Naive thymus-derived CD4-positive, alpha-beta T cell (primary cell): ENCODE measurements at regions not wholly inside any gene's neighbourhood (a gene's known extent, or its start where the extent isn't known, plus 50 kb on each side); places are given as distances from the start of the nearest gene placed in this dataset.

ENCODE experiments used
- ATAC-seq: fragments of 150-1000 bp; cut with Tn5 transposase; 2 replicates; pipeline ENCODE4 v1.10.0; 2021; ENCODE audit warnings: mild to moderate bottlenecking, moderate library complexity
- CTCF ChIA-PET: fragments of 350-600 bp; sonication (Branson Sonifier 250); formaldehyde crosslinking; loops from one replicate; lab custom pipeline; 2021; ENCODE audit warnings: antibody characterized with exemption; lab: Charles Lee
- POLR2A ChIA-PET: fragments of 350-600 bp; sonication (Branson Sonifier 250); formaldehyde crosslinking; loops from one replicate; lab custom pipeline; 2021; ENCODE audit warnings: antibody characterized with exemption, inconsistent platforms; lab: Charles Lee
- DNase-seq, 9 donors: peaks; one replicate each; pipeline versions ENCODE4 v3.0.0 to v3.0.0-alpha.2; 2020 to 2022; ENCODE audit warnings: mixed read lengths in 1 of 9
- H3K27ac ChIP-seq: one replicate; pipeline ENCODE4 v1.7.0; 2013; ENCODE audit warnings: mild to moderate bottlenecking, low read depth, low read length, moderate library complexity
- H3K27me3 ChIP-seq, 2 donors: one replicate each; pipeline ENCODE4 v1.7.0; 2013; ENCODE audit warnings: low read length in 2 of 2, mild to moderate bottlenecking in 2 of 2, moderate library complexity in 2 of 2; ENCODE audit not compliant: control insufficient read depth in 2 of 2, insufficient read depth in 2 of 2
- H3K36me3 ChIP-seq, 3 experiments: 1 replicate in 2 of 3; 2 replicates in 1 of 3; pipeline ENCODE4 v1.7.0; 2013; ENCODE audit warnings: low read length in 3 of 3, mild to moderate bottlenecking in 3 of 3, moderate library complexity in 1 of 3; ENCODE audit not compliant: insufficient read depth in 3 of 3, control insufficient read depth in 2 of 3
- H3K4me1 ChIP-seq, 2 donors: one replicate each; pipeline ENCODE4 v1.7.0; 2013; ENCODE audit warnings: low read length in 2 of 2, mild to moderate bottlenecking in 2 of 2, moderate library complexity in 1 of 2; ENCODE audit not compliant: control insufficient read depth in 2 of 2, insufficient read depth in 2 of 2
- H3K4me3 ChIP-seq: 2 replicates; pipeline ENCODE4 v1.7.0; 2013; ENCODE audit warnings: mild to moderate bottlenecking, low read length
- H3K9me3 ChIP-seq, 3 experiments: 1 replicate in 2 of 3; 2 replicates in 1 of 3; pipeline ENCODE4 v1.7.0; 2013; ENCODE audit warnings: low read length in 3 of 3; ENCODE audit not compliant: control insufficient read depth in 2 of 3
- H3K27ac Mint-ChIP-seq, 9 donors: one replicate each; pipeline ENCODE4 v1.8.0; 2020 to 2022; ENCODE audit warnings: mixed read lengths in 9 of 9, mild to moderate bottlenecking in 8 of 9, moderate library complexity in 5 of 9, inconsistent platforms in 2 of 9
- H3K27me3 Mint-ChIP-seq, 5 donors: one replicate each; pipeline ENCODE4 v1.8.0; 2021 to 2022; ENCODE audit warnings: mixed read lengths in 5 of 5, mild to moderate bottlenecking in 1 of 5
- H3K36me3 Mint-ChIP-seq, 5 donors: one replicate each; pipeline ENCODE4 v1.8.0; 2020 to 2022; ENCODE audit warnings: mixed read lengths in 5 of 5, mild to moderate bottlenecking in 3 of 5, inconsistent platforms in 1 of 5
- H3K4me1 Mint-ChIP-seq, 7 donors: one replicate each; pipeline ENCODE4 v1.8.0; 2020 to 2022; ENCODE audit warnings: mixed read lengths in 7 of 7, mild to moderate bottlenecking in 3 of 7, inconsistent platforms in 1 of 7
- H3K4me3 Mint-ChIP-seq, 10 donors: one replicate each; pipeline ENCODE4 v1.8.0; 2020 to 2022; ENCODE audit warnings: mild to moderate bottlenecking in 10 of 10, mixed read lengths in 10 of 10, moderate library complexity in 6 of 10, inconsistent platforms in 2 of 10
- H3K9me3 Mint-ChIP-seq, 11 donors: one replicate each; pipeline ENCODE4 v1.8.0; 2020 to 2022; ENCODE audit warnings: mixed read lengths in 11 of 11, mild to moderate bottlenecking in 4 of 11, inconsistent platforms in 1 of 11, moderate library complexity in 1 of 11
- intact Hi-C, 2 donors: fragments of 100-400 bp; cut with micrococcal nuclease; formaldehyde crosslinking; loops; one replicate each; pipeline ENCODE4 v1.15.1; 2023

GRCh38 chr7:3233301-3233700, 67.8 kb upstream of the SDK1 start:
- H3K4me1 Mint-ChIP-seq: peaks cover 0 to 25% (median 14%) of the 10 kb centered on the region in 7 donors

GRCh38 chr7:3234051-3234450, 67.0 kb upstream of the SDK1 start:
- H3K4me3 Mint-ChIP-seq: no peak overlapping the region
- peaks cover 0 to 17% (median 6%) of the 10 kb centered on the region in 7 donors for H3K4me1 Mint-ChIP-seq
- intact Hi-C loops: no loop called here
- peaks cover 5 to 27% (median 11%) of the 10 kb centered on the region in 11 donors for H3K9me3 Mint-ChIP-seq
- peaks cover 0 to 6% (median 0%) of the 10 kb centered on the region in 3 experiments for H3K9me3 ChIP-seq
- no peaks in the 10 kb centered on the region for H3K27me3 ChIP-seq
- ChIA-PET POLR2A (no interaction called here), CTCF (no interaction called here)
- no peaks in the 10 kb centered on the region for H3K4me1 ChIP-seq
- DNase-seq: no peak
- H3K4me3 ChIP-seq: no peak overlapping the region
- H3K36me3 Mint-ChIP-seq: peaks cover 4 to 9% (median 6%) of the 10 kb centered on the region in 5 donors
- H3K27ac ChIP-seq: no peak overlapping the region
- peaks cover 0 to 9% (median 4%) of the 10 kb centered on the region in 5 donors for H3K27me3 Mint-ChIP-seq
- ATAC-seq: no peak
- H3K27ac Mint-ChIP-seq: no peak overlapping the region
- no peaks in the 10 kb centered on the region for H3K36me3 ChIP-seq

More at GRCh38 chr7:3233301-3233700, 67.8 kb upstream of the SDK1 start:
- H3K36me3 ChIP-seq: no peaks in the 10 kb centered on the region
- Mint-ChIP-seq H3K36me3 (peaks cover 4 to 9% (median 6%) of the 10 kb centered on the region in 5 donors), H3K9me3 (peaks cover 5 to 27% (median 11%) of the 10 kb centered on the region in 11 donors), H3K27me3 (peaks cover 0 to 9% (median 4%) of the 10 kb centered on the region in 5 donors), H3K27ac (no peak overlapping the region), H3K4me3 (no peak overlapping the region)
- no peaks in the 10 kb centered on the region for H3K27me3 ChIP-seq
- ChIA-PET CTCF (no interaction called here), POLR2A (no interaction called here)
- intact Hi-C loops: no loop called here
- DNase-seq (no peak), ATAC-seq (no peak)
- no peak overlapping the region for H3K27ac ChIP-seq
- H3K4me3 ChIP-seq: no peak overlapping the region
- H3K9me3 ChIP-seq: peaks cover 0 to 6% (median 0%) of the 10 kb centered on the region in 3 experiments
- no peaks in the 10 kb centered on the region for H3K4me1 ChIP-seq

GRCh38 chr7:3234851-3235250, 66.2 kb upstream of the SDK1 start:
- ATAC-seq (no peak), DNase-seq (no peak)
- Mint-ChIP-seq H3K4me3 (no peak overlapping the region), H3K4me1 (peaks cover 0 to 12% (median 0%) of the 10 kb centered on the region in 7 donors), H3K36me3 (peaks cover 0 to 9% (median 6%) of the 10 kb centered on the region in 5 donors), H3K9me3 (peaks cover 3 to 26% (median 9%) of the 10 kb centered on the region in 11 donors), H3K27ac (no peak overlapping the region), H3K27me3 (peaks cover 0 to 9% (median 4%) of the 10 kb centered on the region in 5 donors)
- Histone ChIP-seq H3K9me3 (peaks cover 0 to 6% (median 0%) of the 10 kb centered on the region in 3 experiments), H3K27me3 (no peaks in the 10 kb centered on the region), H3K4me1 (no peaks in the 10 kb centered on the region), H3K27ac (no peak overlapping the region), H3K36me3 (no peaks in the 10 kb centered on the region), H3K4me3 (no peak overlapping the region)
- CTCF ChIA-PET: no interaction called here
- POLR2A ChIA-PET: no interaction called here
- intact Hi-C loops: no loop called here

GRCh38 chr7:3235322-3235721, 65.7 kb upstream of the SDK1 start:
- Histone ChIP-seq H3K36me3 (no peaks in the 10 kb centered on the region), H3K9me3 (peaks cover 0 to 6% (median 0%) of the 10 kb centered on the region in 3 experiments), H3K4me1 (no peaks in the 10 kb centered on the region), H3K27me3 (no peaks in the 10 kb centered on the region), H3K4me3 (no peak overlapping the region), H3K27ac (no peak overlapping the region)
- peaks cover 0 to 11% (median 0%) of the 10 kb centered on the region in 7 donors for H3K4me1 Mint-ChIP-seq
- DNase-seq (no peak), ATAC-seq (no peak)
- H3K9me3 Mint-ChIP-seq: peaks cover 3 to 26% (median 9%) of the 10 kb centered on the region in 11 donors
- H3K36me3 Mint-ChIP-seq: peaks cover 0 to 9% (median 6%) of the 10 kb centered on the region in 5 donors
- H3K27me3 Mint-ChIP-seq: peaks cover 0 to 9% (median 4%) of the 10 kb centered on the region in 5 donors
- ChIA-PET POLR2A (no interaction called here), CTCF (no interaction called here)
- no peak overlapping the region for H3K27ac Mint-ChIP-seq
- intact Hi-C loops: no loop called here
- H3K4me3 Mint-ChIP-seq: peak overlapping the region in 1 of 10 donors; percentile 7

- Mint-ChIP-seq H3K4me3 (no peak overlapping the region), H3K27ac (no peak overlapping the region), H3K4me1 (peaks cover 0 to 11% (median 0%) of the 10 kb centered on the region in 7 donors), H3K27me3 (peaks cover 0 to 9% (median 4%) of the 10 kb centered on the region in 5 donors), H3K9me3 (peaks cover 3 to 26% (median 9%) of the 10 kb centered on the region in 11 donors), H3K36me3 (peaks cover 0 to 9% (median 6%) of the 10 kb centered on the region in 5 donors)
- H3K9me3 ChIP-seq: peaks cover 0 to 6% (median 0%) of the 10 kb centered on the region in 3 experiments
- no peak overlapping the region for H3K4me3 ChIP-seq
- DNase-seq (no peak), ATAC-seq (no peak)
- no peak overlapping the region for H3K27ac ChIP-seq
- intact Hi-C loops: no loop called here
- H3K27me3 ChIP-seq: no peaks in the 10 kb centered on the region
- H3K36me3 ChIP-seq: no peaks in the 10 kb centered on the region
- POLR2A ChIA-PET: no interaction called here
- H3K4me1 ChIP-seq: no peaks in the 10 kb centered on the region
- CTCF ChIA-PET: no interaction called here
These were observed 64.8 kb upstream of the SDK1 start for GRCh38 chr7:3236268-3236667.

- Histone ChIP-seq H3K27me3 (no peaks in the 10 kb centered on the region), H3K4me1 (no peaks in the 10 kb centered on the region), H3K36me3 (no peaks in the 10 kb centered on the region), H3K4me3 (no peak overlapping the region), H3K27ac (no peak overlapping the region), H3K9me3 (peaks cover 0 to 6% (median 0%) of the 10 kb centered on the region in 3 experiments)
- DNase-seq: no peak
- intact Hi-C loops: no loop called here
- ATAC-seq: no peak
- Mint-ChIP-seq H3K9me3 (peaks cover 3 to 26% (median 9%) of the 10 kb centered on the region in 11 donors), H3K27me3 (peaks cover 0 to 9% (median 4%) of the 10 kb centered on the region in 5 donors), H3K27ac (no peak overlapping the region), H3K36me3 (peaks cover 0 to 9% (median 6%) of the 10 kb centered on the region in 5 donors), H3K4me3 (no peak overlapping the region), H3K4me1 (peaks cover 0 to 2% (median 0%) of the 10 kb centered on the region in 7 donors)
- ChIA-PET POLR2A (no interaction called here), CTCF (no interaction called here)
These were observed 62.4 kb upstream of the SDK1 start for GRCh38 chr7:3238525-3239210.
